Esophagus squamous epithelium (tissue), 5 donors: ENCODE measurements at regions not wholly inside any gene's neighbourhood (a gene's known extent, or its start where the extent isn't known, plus 50 kb on each side); places are given as distances from the start of the nearest gene placed in this dataset.
A peak's percentile ranks its signal among the peaks of the same experiment; 100 is the strongest.

Source experiments
- DNase-seq: peaks from one replicate; lab custom pipeline; 2025; lab: John Stamatoyannopoulos, UW
- H3K27ac ChIP-seq, 4 donors: fragments of 200-600 bp; sonication (generic); one replicate each; pipeline ENCODE4 v1.5.1; 2016 to 2019; ENCODE audit warnings: mild to moderate bottlenecking in 1 of 4
- H3K27me3 ChIP-seq, 4 donors: fragments of 200-600 bp; sonication (generic); 1 replicate in 3 of 4; 2 replicates in 1 of 4; pipeline versions ENCODE4 v1.5.1 to v1.6.0; 2017 to 2021; ENCODE audit warnings: antibody characterized with exemption in 1 of 4
- H3K36me3 ChIP-seq, 3 donors: fragments of 200-600 bp; sonication (generic); one replicate each; pipeline ENCODE4 v1.5.1; 2016 to 2019
- H3K4me1 ChIP-seq, 3 donors: fragments of 200-600 bp; sonication (generic); one replicate each; pipeline ENCODE4 v1.5.1; 2017 to 2019
- H3K4me3 ChIP-seq, 4 donors: fragments of 200-600 bp; sonication (generic); 1 replicate in 3 of 4; 2 replicates in 1 of 4; pipeline ENCODE4 v1.5.1; 2016 to 2019; ENCODE audit warnings: mild to moderate bottlenecking in 2 of 4, moderate library complexity in 1 of 4
- H3K9me3 ChIP-seq, 3 donors: fragments of 200-600 bp; sonication (generic); one replicate each; pipeline ENCODE4 v1.5.1; 2016 to 2019
- CTCF ChIP-seq, 6 experiments: fragments of 450-650 bp in 4 of 6; fragments of 200-600 bp in 2 of 6; sonication (generic) in 2 of 6; IDR thresholded peaks; one replicate each; pipeline ENCODE4 v1.5.1; 2016 to 2019; ENCODE audit warnings: antibody characterized with exemption in 6 of 6, mild to moderate bottlenecking in 4 of 6, moderate library complexity in 4 of 6
- POLR2A ChIP-seq, 4 donors: fragments of 450-650 bp; IDR thresholded peaks; one replicate each; pipeline ENCODE4 v1.6.1; 2017; ENCODE audit warnings: antibody characterized with exemption in 4 of 4, mild to moderate bottlenecking in 4 of 4, moderate library complexity in 3 of 4
- WGBS, 2 donors: methylation state at CpG; one replicate each; pipeline ENCODE4 v1.1.5; 2018; 5-methylcytosine and 5-hydroxymethylcytosine counted together
- intact Hi-C: fragments of 100-400 bp; cut with DNase I; formaldehyde crosslinking; loops from one replicate; pipeline ENCODE4 v1.15.0; 2022
- donor health status: DM: yes; HTN: yes; CAD: no.

GRCh38 chr22:27660306-27660705, 141.2 kb downstream of the MN1 start:
- TF ChIP-seq POLR2A (IDR thresholded peaks at IDR 0.05) (no peak), CTCF (IDR thresholded peaks at IDR 0.05) (no peak)
- intact Hi-C loops: no loop called here
- H3K4me1 ChIP-seq: peaks cover 7 to 12% (median 8%) of the 10 kb centered on the region in 3 donors
- H3K27me3 ChIP-seq: no peaks in the 10 kb centered on the region
- H3K36me3 ChIP-seq: no peaks in the 10 kb centered on the region
- H3K27ac ChIP-seq: no peak overlapping the region
- peaks cover 0 to 10% (median 0%) of the 10 kb centered on the region in 3 donors for H3K9me3 ChIP-seq
- no peak overlapping the region for H3K4me3 ChIP-seq
- WGBS, 2 donors: 79 to 88% methylated on average over 10 of the region's 10 CpGs
- DNase-seq: no peak

DNA sequence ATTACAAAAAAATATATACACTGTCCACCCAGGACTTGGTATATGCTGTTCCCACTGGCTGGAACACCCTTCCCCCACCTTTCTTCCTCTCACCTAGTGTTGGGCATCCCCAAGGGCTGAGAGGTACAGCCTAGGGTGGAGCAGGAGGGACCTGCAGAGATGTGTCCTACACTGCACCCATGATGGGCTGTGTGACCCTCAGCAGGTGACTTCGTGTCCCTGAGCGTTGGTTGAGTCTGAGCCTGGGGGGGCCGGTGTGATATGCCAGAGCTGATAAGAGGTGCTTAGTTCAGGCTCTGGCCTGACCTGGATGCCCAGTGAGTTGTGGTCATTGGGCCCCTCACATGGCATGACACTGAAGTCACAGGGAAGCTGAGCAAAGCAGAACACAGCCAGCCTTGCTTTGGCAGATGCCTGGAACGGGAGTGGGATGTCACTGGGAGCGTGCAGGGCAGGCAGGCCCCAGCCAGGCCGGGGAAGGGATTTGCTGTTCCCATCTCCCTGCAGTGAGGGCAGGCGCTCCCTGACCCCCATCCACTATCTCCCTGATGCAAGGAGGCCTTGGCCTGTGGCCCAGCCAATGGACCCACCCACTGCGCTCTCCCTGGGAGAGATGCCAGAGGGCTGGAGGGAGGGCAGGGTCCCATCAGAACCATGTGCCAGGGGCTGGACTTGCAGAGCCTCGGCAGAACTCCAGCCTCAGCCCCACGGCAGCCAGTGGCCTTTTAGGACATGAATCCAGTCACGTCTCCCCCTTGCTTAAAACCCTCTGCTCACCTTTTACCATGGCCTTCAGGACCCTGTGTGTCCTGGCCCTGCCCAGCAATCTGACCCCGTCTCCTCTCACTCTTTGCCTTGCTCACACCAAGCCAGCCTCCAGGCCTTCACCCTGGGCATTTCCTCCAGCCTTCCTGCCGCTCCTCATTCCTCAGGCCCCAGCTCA, 138.9 kb downstream of the MN1 start:
- H3K27ac ChIP-seq: peak overlapping the region in 3 of 4 donors; percentile 27 to 63 (median 57)
- no peaks in the 10 kb centered on the region for H3K27me3 ChIP-seq
- H3K9me3 ChIP-seq: peaks cover 0 to 5% (median 3%) of the 10 kb centered on the region in 3 donors
- no peak overlapping the region for H3K4me3 ChIP-seq
- no peak for TF ChIP-seq CTCF (IDR thresholded peaks at IDR 0.05)
- TF ChIP-seq POLR2A (IDR thresholded peaks at IDR 0.05): no peak
- H3K36me3 ChIP-seq: no peaks in the 10 kb centered on the region
- 53 to 75% methylated on average over 5 to 8 of the region's 13 CpGs for WGBS, 2 donors
- no peak for DNase-seq
- peaks cover 7 to 18% (median 8%) of the 10 kb centered on the region in 3 donors for H3K4me1 ChIP-seq
- intact Hi-C loops: no loop called here

- intact Hi-C loops: no loop called here
- Histone ChIP-seq H3K4me3 (no peak overlapping the region), H3K27ac (peak overlapping the region in 1 of 4 donors; percentile 57), H3K9me3 (peaks cover 0 to 5% (median 3%) of the 10 kb centered on the region in 3 donors), H3K4me1 (peaks cover 7 to 19% (median 8%) of the 10 kb centered on the region in 3 donors), H3K27me3 (no peaks in the 10 kb centered on the region), H3K36me3 (no peaks in the 10 kb centered on the region)
- no peak for DNase-seq
- WGBS, 2 donors: 27 to 40% methylated on average over 4 to 5 of the region's 5 CpGs
- TF ChIP-seq CTCF (IDR thresholded peaks at IDR 0.05) (no peak), POLR2A (IDR thresholded peaks at IDR 0.05) (no peak)
Measured at GRCh38 chr22:27663812-27664211, 137.7 kb downstream of the MN1 start.

DNA sequence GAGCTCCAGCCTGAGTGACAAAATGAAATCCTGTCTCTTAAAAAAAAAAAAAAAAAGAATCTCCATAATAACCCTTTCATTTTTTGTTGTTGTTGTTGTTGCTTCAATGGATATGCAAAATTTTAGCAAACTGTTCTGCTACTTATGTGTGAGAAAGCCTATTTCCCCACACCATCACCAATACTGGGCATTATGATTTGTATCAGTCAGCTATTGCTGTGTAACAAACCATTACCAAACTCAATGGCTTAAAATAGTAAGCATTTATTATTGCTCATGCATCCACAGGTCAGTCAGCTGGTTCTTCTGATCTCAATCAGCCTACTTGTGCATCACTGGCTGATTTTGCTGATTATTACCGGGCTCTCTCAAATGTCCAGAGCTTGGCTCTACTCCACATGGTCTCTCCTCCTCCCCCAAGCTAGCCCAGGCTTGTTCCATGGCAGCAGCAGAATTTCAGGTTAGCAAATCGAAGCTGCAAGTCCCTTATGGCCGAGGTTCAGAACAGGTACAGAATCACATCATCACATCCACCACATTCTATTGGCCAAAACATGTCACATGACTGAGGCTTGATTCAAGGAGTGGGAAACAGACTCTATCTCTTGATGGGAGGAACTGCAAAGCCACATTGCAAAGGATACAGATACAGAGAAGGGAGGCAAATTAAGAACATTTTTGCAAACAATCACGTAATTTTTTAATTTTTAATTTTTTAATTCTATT, 135.1 kb downstream of the MN1 start:
- H3K4me1 ChIP-seq: peaks cover 7 to 39% (median 15%) of the 10 kb centered on the region in 3 donors
- DNase-seq: no peak
- intact Hi-C loops: no loop called here
- no peak overlapping the region for H3K27ac ChIP-seq
- H3K36me3 ChIP-seq: no peaks in the 10 kb centered on the region
- TF ChIP-seq CTCF (IDR thresholded peaks at IDR 0.05) (no peak), POLR2A (IDR thresholded peaks at IDR 0.05) (no peak)
- H3K9me3 ChIP-seq: peaks cover 0 to 5% (median 3%) of the 10 kb centered on the region in 3 donors
- H3K4me3 ChIP-seq: no peak overlapping the region
- WGBS, 2 donors: 79 to 83% methylated on average over 4 of the region's 4 CpGs
- peaks cover 0 to 6% (median 0%) of the 10 kb centered on the region in 4 donors for H3K27me3 ChIP-seq
